Testis (tissue), 2 donors: ENCODE measurements at regions not wholly inside any gene's neighbourhood (a gene's known extent, or its start where the extent isn't known, plus 50 kb on each side); places are given as distances from the start of the nearest gene placed in this dataset.

Source experiments
- POLR2A ChIP-seq: fragments of 450-650 bp; IDR thresholded peaks from one replicate; pipeline ENCODE4 v1.6.1; 2017; ENCODE audit warnings: antibody characterized with exemption, mild to moderate bottlenecking, moderate library complexity
- TF ChIP-seq, protein P1 (sequence below), 3 experiments: fragments of 450-650 bp in 2 of 3; fragments of 200-600 bp in 1 of 3; sonication (generic) in 1 of 3; IDR thresholded peaks; one replicate each; pipeline ENCODE4 v1.5.1; 2016 to 2019; ENCODE audit warnings: antibody characterized with exemption in 3 of 3, mild to moderate bottlenecking in 2 of 3, moderate library complexity in 1 of 3

DNA sequence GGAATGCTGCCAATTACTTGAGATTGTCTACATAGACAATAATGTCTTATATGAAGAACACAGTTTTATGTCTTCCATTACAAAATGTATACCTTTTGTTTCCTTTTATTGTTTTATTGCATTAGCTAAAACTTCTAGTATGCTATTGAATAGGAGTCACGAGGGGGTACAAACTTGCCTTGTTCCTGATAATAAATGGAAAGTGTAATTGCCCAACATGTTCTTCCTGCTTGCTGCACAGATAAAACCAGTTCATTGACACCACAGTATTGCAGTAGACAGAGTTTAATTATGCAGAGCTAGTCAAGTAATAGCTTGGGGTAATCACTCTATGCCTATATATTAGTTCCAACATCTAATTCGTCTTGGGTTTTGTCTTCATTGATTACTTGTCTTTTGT, 1276.2 kb upstream of the NRXN1 start:
- TF ChIP-seq, protein P1, sequence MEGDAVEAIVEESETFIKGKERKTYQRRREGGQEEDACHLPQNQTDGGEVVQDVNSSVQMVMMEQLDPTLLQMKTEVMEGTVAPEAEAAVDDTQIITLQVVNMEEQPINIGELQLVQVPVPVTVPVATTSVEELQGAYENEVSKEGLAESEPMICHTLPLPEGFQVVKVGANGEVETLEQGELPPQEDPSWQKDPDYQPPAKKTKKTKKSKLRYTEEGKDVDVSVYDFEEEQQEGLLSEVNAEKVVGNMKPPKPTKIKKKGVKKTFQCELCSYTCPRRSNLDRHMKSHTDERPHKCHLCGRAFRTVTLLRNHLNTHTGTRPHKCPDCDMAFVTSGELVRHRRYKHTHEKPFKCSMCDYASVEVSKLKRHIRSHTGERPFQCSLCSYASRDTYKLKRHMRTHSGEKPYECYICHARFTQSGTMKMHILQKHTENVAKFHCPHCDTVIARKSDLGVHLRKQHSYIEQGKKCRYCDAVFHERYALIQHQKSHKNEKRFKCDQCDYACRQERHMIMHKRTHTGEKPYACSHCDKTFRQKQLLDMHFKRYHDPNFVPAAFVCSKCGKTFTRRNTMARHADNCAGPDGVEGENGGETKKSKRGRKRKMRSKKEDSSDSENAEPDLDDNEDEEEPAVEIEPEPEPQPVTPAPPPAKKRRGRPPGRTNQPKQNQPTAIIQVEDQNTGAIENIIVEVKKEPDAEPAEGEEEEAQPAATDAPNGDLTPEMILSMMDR (IDR thresholded peaks at IDR 0.05) = no peak
- TF ChIP-seq POLR2A = no peak
